ENCODE measurements at regions not wholly inside any gene's neighbourhood (a gene's known extent, or its start where the extent isn't known, plus 50 kb on each side); places are given as distances from the start of the nearest gene placed in this dataset.
"Not testable (repeated sequence)": the region's sequence is repeated elsewhere in the genome, so short reads cannot be mapped to it uniquely, and the experiment has no call there.

DNA sequence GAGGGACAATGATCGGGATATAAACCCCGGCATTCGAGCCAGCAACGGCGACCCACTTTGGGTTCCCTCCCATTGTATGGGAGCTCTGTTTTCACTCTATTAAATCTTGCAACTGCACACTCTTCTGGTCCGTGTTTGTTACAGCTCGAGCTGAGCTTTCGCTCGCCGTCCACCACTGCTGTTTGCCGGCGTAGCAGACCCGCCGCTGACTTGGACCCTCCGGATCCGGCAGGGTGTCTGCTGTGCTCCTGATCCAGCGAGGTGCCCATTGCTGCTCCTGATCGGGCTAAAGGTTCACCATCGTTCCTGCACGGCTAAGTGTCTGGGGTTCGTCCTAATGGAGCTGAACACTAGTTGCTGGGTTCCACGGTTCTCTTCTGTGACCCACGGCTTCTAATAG is 220.2 kb downstream of the GLRX3 start:
- not testable (repeated sequence) for TF ChIP-seq GABPA (IDR thresholded peaks at IDR 0.05; ENCODE audit: low read depth)
- TF ChIP-seq, protein P1, sequence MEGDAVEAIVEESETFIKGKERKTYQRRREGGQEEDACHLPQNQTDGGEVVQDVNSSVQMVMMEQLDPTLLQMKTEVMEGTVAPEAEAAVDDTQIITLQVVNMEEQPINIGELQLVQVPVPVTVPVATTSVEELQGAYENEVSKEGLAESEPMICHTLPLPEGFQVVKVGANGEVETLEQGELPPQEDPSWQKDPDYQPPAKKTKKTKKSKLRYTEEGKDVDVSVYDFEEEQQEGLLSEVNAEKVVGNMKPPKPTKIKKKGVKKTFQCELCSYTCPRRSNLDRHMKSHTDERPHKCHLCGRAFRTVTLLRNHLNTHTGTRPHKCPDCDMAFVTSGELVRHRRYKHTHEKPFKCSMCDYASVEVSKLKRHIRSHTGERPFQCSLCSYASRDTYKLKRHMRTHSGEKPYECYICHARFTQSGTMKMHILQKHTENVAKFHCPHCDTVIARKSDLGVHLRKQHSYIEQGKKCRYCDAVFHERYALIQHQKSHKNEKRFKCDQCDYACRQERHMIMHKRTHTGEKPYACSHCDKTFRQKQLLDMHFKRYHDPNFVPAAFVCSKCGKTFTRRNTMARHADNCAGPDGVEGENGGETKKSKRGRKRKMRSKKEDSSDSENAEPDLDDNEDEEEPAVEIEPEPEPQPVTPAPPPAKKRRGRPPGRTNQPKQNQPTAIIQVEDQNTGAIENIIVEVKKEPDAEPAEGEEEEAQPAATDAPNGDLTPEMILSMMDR (IDR thresholded peaks at IDR 0.05; ENCODE audit: insufficient read depth, low read length) = not testable (repeated sequence)
